NOMO-1 treated with dmso at 0.1 percent for 144 hours (cell line): ENCODE measurements at regions not wholly inside any gene's neighbourhood (a gene's known extent, or its start where the extent isn't known, plus 50 kb on each side); places are given as distances from the start of the nearest gene placed in this dataset.
"Not testable (repeated sequence)": the region's sequence is repeated elsewhere in the genome, so short reads cannot be mapped to it uniquely, and the experiment has no call there.

Source experiments
- DNase-seq: peaks from one replicate; lab custom pipeline; 2025; ENCODE audit not compliant: unreplicated experiment; lab: John Stamatoyannopoulos, UW

DNA sequence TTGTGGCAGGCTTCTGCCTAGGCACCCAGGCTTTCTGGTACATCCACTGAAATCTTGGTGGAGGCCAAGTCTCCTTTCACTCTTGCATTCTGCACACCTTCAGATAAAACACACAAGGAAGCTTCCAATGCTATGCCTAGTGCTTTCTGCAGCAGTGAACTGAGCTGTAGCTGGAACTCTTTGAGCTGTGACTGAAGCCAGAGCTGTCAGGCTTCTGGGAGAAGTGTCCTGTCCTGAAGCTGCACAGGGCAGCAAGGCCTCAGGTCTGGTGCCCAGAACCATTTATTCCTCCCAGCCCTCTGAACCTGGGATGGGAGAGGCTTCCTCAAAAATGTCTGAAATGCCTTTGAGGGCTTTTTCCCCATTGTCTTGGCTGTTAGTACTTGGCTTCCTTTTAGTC lies 941.7 kb downstream of the LRFN5 start:
- no peak for DNase-seq

GRCh38 chr14:42545636-42546035 lies 939.0 kb downstream of the LRFN5 start:
- DNase-seq, result no peak

- no peak for DNase-seq
Measured at GRCh38 chr14:42541535-42542001, 934.9 kb downstream of the LRFN5 start.

DNA sequence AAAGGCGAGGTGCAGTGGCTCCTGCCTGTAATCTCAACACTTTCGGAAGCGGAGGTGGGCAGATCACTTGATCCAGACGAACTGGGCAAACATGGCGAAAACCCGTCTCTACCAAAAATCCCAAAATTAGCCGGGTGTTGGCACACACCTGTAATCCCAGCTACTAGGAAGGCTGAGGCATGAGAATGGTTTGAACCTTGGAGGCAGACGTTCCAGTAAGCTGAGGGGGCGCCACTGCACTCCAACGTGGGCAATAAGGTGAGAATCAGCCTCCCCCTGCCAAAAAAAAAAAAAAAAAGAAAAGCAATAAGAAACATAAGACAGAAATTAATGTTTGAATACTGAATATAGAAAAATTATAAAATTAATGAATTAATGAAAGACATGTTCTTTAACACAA lies 928.7 kb downstream of the LRFN5 start:
- peak; percentile 6 for DNase-seq

GRCh38 chr14:42533476-42533875 lies 926.8 kb downstream of the LRFN5 start:
- DNase-seq, result no peak

- no peak for DNase-seq
Measured at GRCh38 chr14:42532194-42532593, 925.5 kb downstream of the LRFN5 start.

GRCh38 chr14:42527141-42527540 lies 920.5 kb downstream of the LRFN5 start:
- no peak for DNase-seq

DNA sequence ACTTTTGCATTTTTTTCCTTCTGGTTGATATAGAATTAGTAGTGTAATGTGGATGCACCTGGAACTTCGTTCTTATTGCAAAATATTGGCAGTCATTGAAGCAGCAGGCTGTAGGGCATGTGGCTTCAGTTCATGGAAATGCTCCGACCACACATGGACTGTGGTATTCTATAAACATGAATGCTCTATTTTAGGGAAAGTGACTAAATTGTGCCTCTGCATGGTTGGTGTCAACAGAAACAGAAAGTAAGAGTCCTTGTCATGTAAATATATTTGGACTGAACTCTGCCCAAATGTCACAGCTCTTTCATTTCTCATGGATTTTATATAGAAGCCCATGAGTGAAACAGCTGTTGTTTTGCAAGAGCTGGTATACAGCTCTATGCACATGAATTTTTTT lies 917.0 kb downstream of the LRFN5 start:
- no peak for DNase-seq

DNA sequence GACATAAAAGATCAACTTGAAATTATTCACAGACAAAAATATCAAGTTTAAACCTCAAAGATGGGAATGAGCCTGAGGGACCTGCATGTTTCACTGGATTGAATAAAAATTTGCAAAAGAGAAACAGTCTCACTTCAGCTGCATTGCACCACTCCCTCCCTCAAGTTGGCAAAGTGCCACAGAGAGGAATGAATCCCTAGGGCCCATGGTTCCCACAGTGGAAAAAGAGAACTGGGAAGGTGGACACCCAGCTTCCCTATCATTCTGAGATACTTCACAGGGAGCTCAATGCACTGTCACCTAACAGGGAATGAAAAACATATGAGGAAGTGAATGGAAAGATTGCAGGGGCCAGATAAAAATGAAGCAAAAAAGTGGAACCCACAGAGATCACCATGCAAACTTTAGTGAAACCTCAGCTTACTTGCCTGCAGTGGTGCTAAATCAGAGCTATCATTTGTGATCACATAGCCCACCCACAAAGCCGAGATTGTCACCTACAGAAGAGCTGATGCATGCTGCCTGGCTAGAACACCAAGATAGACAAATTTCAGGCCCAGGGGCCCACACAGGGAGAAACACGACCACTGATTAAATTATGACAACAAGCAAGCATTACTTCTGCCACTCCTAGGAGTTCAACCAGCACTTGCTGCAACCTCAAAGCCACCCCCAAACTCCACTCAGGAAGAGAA lies 911.3 kb downstream of the LRFN5 start:
- no peak for DNase-seq

DNA sequence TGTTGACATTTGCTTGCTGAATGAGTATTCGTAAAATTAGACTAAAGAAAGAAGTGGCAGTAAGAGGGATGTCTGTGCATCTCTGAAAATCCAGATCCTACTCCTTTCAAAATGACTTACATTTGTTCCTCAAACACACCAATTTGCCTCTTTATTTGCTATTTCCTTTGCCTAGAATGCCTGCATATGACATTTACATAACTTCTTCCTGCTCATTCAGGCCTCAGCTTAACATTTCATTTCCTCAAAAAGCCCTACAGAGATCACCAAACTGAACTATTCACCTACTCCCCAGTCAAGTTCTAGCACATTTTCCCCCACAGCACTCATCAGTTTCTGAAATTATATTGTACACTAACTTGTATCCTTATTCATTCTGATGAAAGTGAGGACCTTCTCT lies 907.2 kb downstream of the LRFN5 start:
- DNase-seq, result no peak

- DNase-seq, result no peak
Measured at GRCh38 chr14:42510071-42510470, 903.4 kb downstream of the LRFN5 start.

- no peak for DNase-seq
Measured at GRCh38 chr14:42508209-42508946, 901.7 kb downstream of the LRFN5 start.

- no peak for DNase-seq
Measured at GRCh38 chr14:42504433-42504832, 897.8 kb downstream of the LRFN5 start.

DNA sequence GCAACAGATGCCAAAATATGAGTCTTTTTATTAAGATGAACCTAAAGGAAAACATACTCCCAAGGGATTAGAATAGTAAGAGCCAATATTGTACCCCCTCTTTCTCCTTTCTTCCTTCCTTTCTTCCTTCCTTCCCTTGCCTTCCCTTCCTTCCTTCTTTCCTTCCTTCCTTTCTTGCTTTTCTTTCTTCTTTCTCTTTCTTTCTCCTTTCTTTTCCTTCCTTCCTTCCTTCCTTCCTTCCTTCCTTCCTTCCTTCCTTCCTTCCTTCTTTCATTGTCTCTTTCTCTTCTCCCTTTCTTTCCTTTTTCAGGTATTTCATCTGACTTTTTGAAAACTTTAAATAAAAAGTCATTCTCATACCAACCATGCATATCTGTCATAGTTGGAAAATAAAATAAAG lies 892.5 kb downstream of the LRFN5 start:
- no peak for DNase-seq

- no peak for DNase-seq
Measured at GRCh38 chr14:42490536-42490935, 883.9 kb downstream of the LRFN5 start.

GRCh38 chr14:42488965-42489364 lies 882.3 kb downstream of the LRFN5 start:
- no peak for DNase-seq

DNA sequence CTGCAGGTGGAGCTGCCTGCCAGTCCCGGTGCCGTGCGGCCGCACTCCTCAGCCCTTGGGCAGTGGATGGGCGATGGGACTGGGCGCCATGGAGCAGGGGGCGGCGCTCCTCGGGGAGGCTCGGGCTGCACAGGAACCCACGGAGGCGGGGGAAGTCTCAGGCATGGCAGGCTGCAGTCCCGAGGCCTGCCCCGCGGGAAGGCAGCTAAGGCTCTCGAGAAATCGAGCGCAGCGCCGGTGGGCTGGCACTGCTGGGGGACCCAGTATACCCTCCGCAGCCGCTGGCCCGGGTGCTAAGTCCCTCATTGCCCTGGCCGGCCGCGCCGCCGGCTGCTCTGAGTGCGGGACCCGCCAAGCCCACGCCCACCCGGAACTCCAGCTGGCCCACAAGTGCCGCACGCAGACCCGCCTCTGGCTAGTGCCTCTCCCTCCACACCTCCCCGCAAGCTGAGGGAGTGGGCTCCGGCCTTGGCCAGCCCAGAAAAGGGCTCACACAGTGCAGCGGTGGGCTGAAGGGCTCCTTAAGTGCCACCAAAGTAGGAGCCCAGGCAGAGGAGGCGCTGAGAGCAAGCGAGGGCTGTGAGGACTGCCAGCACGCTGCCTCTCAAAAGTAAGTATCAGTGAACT lies 875.8 kb downstream of the LRFN5 start:
- DNase-seq, result not testable (repeated sequence)

- not testable (repeated sequence) for DNase-seq
Measured at GRCh38 chr14:42481714-42482113, 875.0 kb downstream of the LRFN5 start.

- DNase-seq, result no peak
Measured at GRCh38 chr14:42480255-42480654, 873.6 kb downstream of the LRFN5 start.

DNA sequence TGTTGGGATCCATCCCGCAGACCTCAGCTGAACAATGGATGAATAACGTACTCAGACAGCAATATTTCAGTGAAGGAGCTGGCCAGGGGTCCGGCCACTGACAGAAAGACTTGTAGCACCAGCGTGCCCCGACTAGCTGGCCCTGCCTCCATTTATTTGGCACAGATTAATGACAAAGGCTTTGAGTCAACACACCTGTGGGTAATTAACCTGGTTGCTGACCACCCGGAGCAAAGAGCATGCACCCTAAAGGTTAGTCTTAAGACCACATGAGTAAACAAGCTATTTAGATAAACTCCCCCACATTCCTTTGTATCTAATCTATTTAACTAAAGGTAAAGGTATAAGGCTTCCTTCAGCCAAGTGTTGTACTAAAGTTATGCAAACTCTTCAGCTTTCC lies 868.6 kb downstream of the LRFN5 start:
- no peak for DNase-seq

- DNase-seq, result no peak
Measured at GRCh38 chr14:42470427-42470719, 863.7 kb downstream of the LRFN5 start.
